HEK293T (cell line): ENCODE measurements at regions not wholly inside any gene's neighbourhood (a gene's known extent, or its start where the extent isn't known, plus 50 kb on each side); places are given as distances from the start of the nearest gene placed in this dataset.

Experiments
- BHLHE40 ChIP-seq: fragments of 450-650 bp; IDR thresholded peaks from 2 replicates; pipeline ENCODE4 v1.6.1; 2016; ENCODE audit warnings: mild to moderate bottlenecking, moderate library complexity, borderline replicate concordance
- FOXM1 ChIP-seq: fragments of 450-650 bp; IDR thresholded peaks from 2 replicates; pipeline ENCODE4 v1.6.1; 2017; ENCODE audit warnings: mild to moderate bottlenecking, borderline replicate concordance
- SP1 ChIP-seq: fragments of 450-650 bp; IDR thresholded peaks from 2 replicates; pipeline ENCODE4 v1.6.1; 2017
- TARDBP ChIP-seq: fragments of 450-650 bp; IDR thresholded peaks from 2 replicates; pipeline ENCODE4 v1.6.1; 2016

DNA sequence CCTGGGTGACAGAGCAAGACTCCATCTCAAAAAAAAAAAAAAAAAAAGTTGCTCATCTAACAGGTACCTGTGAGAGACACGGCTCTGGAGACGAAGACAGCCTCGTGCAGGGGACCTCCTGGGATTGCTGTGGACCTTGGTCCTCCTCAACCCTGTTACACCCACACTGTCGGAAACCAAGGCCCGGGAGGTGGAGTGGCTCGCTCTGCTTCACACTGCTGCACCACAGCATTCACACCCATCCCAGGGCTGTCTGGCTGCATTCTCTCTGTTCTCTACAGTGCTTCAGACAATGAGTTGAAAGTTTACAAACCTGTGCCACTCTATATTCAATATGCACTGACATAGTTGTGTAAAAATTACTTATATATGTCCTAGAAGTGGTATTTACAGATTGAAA lies 101.0 kb upstream of the TNS3 start:
- no peak for TF ChIP-seq FOXM1
- TF ChIP-seq TARDBP, result no peak
- no peak for TF ChIP-seq BHLHE40
- no peak for TF ChIP-seq SP1
